ENCODE measurements at regions not wholly inside any gene's neighbourhood (a gene's known extent, or its start where the extent isn't known, plus 50 kb on each side); places are given as distances from the start of the nearest gene placed in this dataset.

DNA sequence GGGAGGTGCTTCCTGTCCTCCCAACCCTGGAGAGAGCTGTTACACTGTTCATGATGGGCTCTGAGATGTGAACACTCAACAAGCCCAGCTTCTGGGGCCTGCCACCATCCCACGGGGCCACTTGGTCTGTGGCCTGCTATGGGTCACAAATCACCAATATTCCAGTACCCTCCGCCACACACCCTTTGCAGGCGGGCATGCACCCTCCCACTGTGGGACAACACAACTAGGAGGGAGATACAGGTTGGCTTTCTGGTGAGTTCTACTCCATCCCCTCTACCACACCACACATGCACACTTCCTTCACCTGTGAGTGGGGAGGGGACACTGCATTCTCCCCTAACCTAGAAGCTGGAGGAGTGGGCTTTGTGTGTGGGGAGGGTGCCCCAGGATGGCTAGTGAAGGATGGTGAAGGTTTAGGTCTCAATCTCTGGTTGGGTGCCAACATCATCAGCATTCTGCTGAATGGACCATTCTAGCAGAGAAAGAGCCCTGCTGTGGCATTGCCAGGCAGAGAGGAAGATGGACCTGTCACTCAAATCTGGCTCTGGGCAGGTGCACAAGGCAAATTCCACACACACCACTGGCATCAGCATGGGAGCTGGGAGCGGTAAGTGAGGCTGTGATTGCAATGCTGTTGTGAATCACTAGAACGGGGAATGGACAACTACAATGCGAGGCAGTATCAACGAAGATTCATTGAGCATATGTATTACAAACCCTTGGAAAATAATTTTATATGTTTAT, 175.1 kb downstream of the THBS2 start:
- H3K4me3 ChIP-seq (ENCODE audit: low read depth, low read length), result no peak overlapping the region
- no peak for DNase-seq (ENCODE audit: low read depth)
- TF ChIP-seq CTCF (IDR thresholded peaks at IDR 0.05; ENCODE audit: control insufficient read depth, extremely low read depth, insufficient read depth), result no peak

DNA sequence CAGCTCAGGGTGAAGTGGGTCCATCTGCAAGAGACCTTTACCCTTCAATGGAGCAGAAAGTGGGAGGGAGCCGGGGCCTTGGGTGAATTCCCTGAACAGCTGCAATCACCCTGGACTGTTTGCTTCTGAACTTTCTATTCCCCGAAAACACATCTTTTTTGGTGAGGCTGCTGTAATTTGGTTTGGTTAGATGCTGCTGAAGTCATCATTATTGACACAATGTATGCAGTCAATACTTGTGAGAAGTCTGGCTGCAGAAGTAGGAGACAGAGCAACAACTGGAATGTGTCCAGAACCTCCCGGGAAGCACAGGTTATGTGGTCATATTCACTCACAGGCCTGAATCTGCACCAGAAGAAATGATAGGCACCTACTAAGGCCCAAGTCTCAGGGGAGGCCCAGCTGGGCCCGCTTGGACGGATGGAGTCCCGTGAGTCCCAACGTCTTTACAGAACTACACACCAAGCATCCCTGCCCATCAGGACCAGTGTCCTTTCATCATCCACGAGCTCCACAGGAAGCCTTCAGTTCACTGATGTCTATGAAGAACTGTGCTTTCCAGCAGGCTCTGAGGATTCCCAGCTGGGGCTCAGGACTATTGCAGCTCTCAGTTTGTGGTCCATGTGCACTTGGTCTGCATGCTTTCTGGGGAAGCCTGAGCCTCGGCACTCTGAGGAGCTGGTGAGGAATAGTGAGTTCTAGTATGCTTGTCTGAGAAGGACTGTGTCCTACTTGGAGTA, 177.6 kb downstream of the THBS2 start:
- H3K4me3 ChIP-seq (ENCODE audit: low read depth, low read length), result no peak overlapping the region
- no peak for TF ChIP-seq CTCF (IDR thresholded peaks at IDR 0.05; ENCODE audit: control insufficient read depth, extremely low read depth, insufficient read depth)
- DNase-seq (ENCODE audit: low read depth), result no peak

- no peak overlapping the region for H3K4me3 ChIP-seq (ENCODE audit: low read depth, low read length)
- DNase-seq (ENCODE audit: low read depth), result no peak
- no peak for TF ChIP-seq CTCF (IDR thresholded peaks at IDR 0.05; ENCODE audit: control insufficient read depth, extremely low read depth, insufficient read depth)
Measured at GRCh38 chr6:169075211-169075914, 178.3 kb downstream of the THBS2 start.

- no peak overlapping the region for H3K4me3 ChIP-seq (ENCODE audit: low read depth, low read length)
- no peak for DNase-seq (ENCODE audit: low read depth)
- TF ChIP-seq CTCF (IDR thresholded peaks at IDR 0.05; ENCODE audit: control insufficient read depth, extremely low read depth, insufficient read depth), result no peak
Measured at GRCh38 chr6:169074526-169074925, 179.1 kb downstream of the THBS2 start.

- no peak overlapping the region for H3K4me3 ChIP-seq (ENCODE audit: low read depth, low read length)
- TF ChIP-seq CTCF (IDR thresholded peaks at IDR 0.05; ENCODE audit: control insufficient read depth, extremely low read depth, insufficient read depth), result no peak
- DNase-seq (ENCODE audit: low read depth), result no peak
Measured at GRCh38 chr6:169073311-169073710, 180.3 kb downstream of the THBS2 start.

DNA sequence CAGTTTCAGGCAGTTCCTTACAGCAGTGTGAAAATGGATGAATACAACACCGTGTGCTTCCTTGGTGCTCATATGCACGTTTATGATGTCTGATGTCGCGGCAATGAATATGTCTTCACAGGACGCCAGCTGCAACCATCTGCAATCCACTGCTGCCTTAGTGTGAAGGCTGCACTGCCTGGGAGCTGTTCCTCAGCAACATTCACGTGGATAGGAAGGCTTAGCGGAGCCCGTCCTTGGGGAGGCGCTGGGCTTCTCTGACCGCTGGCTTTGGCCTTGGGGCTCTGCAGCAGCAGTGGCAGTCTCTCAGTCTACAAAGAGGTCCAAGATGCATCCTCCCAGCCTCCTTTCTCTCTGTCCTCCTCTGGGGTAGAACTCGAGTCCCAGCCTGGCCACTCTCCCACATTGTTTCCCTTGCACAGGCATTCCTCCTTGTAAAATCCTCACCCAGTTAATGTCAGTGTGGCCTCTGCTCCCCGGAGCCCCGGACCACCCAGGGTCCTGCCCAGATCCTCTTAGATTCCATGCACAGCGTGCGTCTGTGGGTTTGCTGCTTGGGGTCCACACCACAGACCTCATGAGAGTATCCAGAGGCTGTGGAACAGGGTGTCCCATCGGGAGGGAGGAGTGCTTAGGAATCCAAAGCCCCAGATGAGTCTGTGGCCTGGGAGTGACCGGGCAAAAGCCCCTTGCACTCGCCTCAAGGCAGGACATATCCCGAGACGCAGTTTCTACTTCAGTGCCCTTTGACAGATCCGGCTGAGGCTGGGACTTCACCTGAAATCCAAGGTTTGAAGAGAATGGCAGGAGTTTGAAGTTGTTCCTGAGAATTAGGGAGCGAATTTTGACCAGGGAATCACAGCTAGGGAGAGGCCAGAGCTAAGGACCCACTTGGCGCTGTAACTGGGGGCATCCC, 181.3 kb downstream of the THBS2 start:
- DNase-seq (ENCODE audit: low read depth), result no peak
- H3K4me3 ChIP-seq (ENCODE audit: low read depth, low read length), result no peak overlapping the region
- no peak for TF ChIP-seq CTCF (IDR thresholded peaks at IDR 0.05; ENCODE audit: control insufficient read depth, extremely low read depth, insufficient read depth)

Data from LNCaP clone FGC (cell line).